ENCODE measurements at regions not wholly inside any gene's neighbourhood (a gene's known extent, or its start where the extent isn't known, plus 50 kb on each side); places are given as distances from the start of the nearest gene placed in this dataset.

DNA sequence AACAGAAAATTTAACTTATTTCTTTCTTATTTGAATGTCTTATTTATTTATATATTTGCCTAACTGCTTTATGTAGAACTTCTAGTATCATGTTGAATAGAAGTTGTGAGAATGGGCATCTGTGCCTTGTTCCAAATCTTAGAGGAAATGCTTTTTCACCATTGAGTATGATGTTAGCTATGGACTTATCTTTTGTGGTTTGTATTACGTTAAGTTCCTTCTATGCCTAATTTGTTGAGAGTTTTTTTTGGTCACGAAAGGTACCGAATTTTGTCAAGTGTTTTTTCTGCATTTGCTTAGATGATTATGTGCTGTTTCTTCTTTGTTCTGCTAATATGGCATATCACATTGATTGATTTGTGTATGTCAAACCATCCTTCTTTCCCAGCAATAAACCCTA is 161.0 kb upstream of the TRIM24 start:
- TF ChIP-seq POLR2AphosphoS5 (IDR thresholded peaks at IDR 0.05; ENCODE audit: low read depth, low read length) = no peak
- TF ChIP-seq TAF1 (IDR thresholded peaks at IDR 0.05; ENCODE audit: borderline replicate concordance, insufficient read depth, low read length) = no peak
- TF ChIP-seq, protein P1, sequence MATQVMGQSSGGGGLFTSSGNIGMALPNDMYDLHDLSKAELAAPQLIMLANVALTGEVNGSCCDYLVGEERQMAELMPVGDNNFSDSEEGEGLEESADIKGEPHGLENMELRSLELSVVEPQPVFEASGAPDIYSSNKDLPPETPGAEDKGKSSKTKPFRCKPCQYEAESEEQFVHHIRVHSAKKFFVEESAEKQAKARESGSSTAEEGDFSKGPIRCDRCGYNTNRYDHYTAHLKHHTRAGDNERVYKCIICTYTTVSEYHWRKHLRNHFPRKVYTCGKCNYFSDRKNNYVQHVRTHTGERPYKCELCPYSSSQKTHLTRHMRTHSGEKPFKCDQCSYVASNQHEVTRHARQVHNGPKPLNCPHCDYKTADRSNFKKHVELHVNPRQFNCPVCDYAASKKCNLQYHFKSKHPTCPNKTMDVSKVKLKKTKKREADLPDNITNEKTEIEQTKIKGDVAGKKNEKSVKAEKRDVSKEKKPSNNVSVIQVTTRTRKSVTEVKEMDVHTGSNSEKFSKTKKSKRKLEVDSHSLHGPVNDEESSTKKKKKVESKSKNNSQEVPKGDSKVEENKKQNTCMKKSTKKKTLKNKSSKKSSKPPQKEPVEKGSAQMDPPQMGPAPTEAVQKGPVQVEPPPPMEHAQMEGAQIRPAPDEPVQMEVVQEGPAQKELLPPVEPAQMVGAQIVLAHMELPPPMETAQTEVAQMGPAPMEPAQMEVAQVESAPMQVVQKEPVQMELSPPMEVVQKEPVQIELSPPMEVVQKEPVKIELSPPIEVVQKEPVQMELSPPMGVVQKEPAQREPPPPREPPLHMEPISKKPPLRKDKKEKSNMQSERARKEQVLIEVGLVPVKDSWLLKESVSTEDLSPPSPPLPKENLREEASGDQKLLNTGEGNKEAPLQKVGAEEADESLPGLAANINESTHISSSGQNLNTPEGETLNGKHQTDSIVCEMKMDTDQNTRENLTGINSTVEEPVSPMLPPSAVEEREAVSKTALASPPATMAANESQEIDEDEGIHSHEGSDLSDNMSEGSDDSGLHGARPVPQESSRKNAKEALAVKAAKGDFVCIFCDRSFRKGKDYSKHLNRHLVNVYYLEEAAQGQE (IDR thresholded peaks at IDR 0.05; ENCODE audit: insufficient read depth in 1 of 2, low read depth in 2 of 2, low read length in 2 of 2) = no peak
- no peak for TF ChIP-seq SIN3A (IDR thresholded peaks at IDR 0.05; ENCODE audit: borderline replicate concordance, insufficient read depth, low read length)
- TF ChIP-seq FOXP2 (optimal IDR thresholded peaks at IDR 0.05; ENCODE audit: borderline replicate concordance, extremely low read depth, extremely low read length, insufficient read depth) = no peak
